Fibroblast of pulmonary artery (primary cell): ENCODE measurements at regions not wholly inside any gene's neighbourhood (a gene's known extent, or its start where the extent isn't known, plus 50 kb on each side); places are given as distances from the start of the nearest gene placed in this dataset.
"Not testable (repeated sequence)": the region's sequence is repeated elsewhere in the genome, so short reads cannot be mapped to it uniquely, and the experiment has no call there.

Experiments used
- DNase-seq: peaks from one replicate; pipeline ENCODE4 v3.0.0-alpha.2; 2010; ENCODE audit warnings: low read depth
- H3K4me3 ChIP-seq: replicated peaks from 2 replicates; pipeline ENCODE4 v1.5.1; 2011; ENCODE audit warnings: low read depth, mild to moderate bottlenecking, control low read depth, low read length, moderate library complexity
- TF ChIP-seq, protein P1 (sequence below): IDR thresholded peaks from 2 replicates; pipeline ENCODE4 v1.5.1; 2011; ENCODE audit warnings: mild to moderate bottlenecking, control low read depth, low read length, inconsistent platforms; ENCODE audit errors: missing control alignments

GRCh38 chr13:37187621-37188020 is 82.2 kb upstream of the CSNK1A1L start:
- peak; percentile 26 for DNase-seq
- TF ChIP-seq, protein P1, sequence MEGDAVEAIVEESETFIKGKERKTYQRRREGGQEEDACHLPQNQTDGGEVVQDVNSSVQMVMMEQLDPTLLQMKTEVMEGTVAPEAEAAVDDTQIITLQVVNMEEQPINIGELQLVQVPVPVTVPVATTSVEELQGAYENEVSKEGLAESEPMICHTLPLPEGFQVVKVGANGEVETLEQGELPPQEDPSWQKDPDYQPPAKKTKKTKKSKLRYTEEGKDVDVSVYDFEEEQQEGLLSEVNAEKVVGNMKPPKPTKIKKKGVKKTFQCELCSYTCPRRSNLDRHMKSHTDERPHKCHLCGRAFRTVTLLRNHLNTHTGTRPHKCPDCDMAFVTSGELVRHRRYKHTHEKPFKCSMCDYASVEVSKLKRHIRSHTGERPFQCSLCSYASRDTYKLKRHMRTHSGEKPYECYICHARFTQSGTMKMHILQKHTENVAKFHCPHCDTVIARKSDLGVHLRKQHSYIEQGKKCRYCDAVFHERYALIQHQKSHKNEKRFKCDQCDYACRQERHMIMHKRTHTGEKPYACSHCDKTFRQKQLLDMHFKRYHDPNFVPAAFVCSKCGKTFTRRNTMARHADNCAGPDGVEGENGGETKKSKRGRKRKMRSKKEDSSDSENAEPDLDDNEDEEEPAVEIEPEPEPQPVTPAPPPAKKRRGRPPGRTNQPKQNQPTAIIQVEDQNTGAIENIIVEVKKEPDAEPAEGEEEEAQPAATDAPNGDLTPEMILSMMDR: no peak
- H3K4me3 ChIP-seq: no peak overlapping the region

DNA sequence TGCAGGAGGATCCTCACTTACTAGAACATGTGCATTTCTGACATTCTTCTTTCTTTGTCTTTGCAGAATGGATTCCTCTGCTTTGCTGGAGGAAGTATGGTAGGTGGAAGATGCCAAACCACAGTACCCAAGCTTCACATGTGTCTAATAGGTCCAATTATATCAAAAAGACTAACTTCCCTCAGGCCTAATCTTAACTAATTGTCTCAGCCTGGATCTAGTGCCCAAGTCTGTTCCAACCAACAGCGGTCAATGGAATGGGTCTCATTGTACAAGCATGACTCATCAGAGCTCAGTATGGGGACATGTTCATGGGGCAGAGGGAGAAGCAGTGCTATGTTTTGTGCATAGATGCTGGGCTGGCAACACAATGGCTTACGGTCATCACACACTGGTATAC is 81.6 kb upstream of the CSNK1A1L start:
- TF ChIP-seq, protein P1: no peak
- H3K4me3 ChIP-seq: no peak overlapping the region
- peak; percentile 49 for DNase-seq

GRCh38 chr13:37181620-37182019 is 76.2 kb upstream of the CSNK1A1L start:
- TF ChIP-seq, protein P1: no peak
- no peak overlapping the region for H3K4me3 ChIP-seq
- DNase-seq: no peak

DNA sequence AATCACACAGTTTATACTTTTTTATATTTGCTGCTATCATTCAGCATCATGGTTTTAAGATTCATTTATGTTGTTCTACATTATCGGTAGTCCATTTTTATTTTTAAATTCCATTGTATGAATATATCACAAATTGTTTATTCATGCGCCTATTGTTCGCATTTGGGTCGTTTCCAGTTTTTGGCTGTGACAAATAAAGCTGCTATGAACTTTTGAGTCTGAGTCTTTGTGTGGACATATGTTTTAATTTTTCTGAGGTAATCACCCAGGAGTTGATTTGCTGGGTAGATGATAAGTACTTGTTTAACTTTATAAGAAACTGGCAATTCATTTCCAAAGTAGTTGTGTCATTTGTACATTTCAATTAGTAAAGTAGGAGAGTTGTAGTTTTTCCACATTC is 74.2 kb upstream of the CSNK1A1L start:
- TF ChIP-seq, protein P1: no peak
- DNase-seq: peak; percentile 49
- H3K4me3 ChIP-seq: no peak overlapping the region

DNA sequence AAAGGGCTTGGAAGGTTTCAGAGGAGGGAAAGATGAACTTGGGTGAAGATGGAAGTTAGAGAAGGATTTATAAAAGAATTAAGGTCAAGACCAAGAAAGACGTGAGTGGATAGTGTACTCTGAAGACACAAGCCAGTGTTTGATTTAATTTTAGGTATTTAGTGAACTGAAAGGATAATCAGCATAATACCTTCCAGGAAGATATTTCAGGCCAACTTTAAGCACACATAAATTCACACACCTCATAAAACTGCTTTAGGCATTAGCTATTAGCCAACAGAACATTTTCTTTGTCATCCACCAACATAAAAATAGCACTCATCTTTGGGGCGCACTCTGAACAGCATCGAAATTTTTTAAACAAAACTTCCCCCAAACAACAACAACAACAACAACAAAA is 71.7 kb upstream of the CSNK1A1L start:
- TF ChIP-seq, protein P1: no peak
- no peak for DNase-seq
- no peak overlapping the region for H3K4me3 ChIP-seq

DNA sequence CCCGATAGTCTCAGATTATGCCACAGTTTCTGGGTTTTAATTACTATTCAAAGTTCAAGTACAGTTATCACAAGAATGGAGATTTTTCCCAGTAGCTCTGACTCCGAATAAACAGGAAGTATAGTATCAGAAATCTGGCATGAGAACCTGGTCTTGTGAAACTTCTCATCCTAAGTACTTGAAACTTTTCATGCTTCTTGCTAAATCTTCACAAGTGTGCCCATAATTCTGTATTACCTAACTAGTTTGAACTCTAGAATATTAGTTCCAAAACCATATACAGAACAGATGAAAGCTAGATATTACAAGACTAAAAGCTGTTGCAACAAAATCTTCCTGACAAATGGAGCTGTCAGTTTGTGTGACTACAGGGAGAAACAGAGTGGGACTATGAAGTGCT is 70.5 kb upstream of the CSNK1A1L start:
- TF ChIP-seq, protein P1: no peak
- H3K4me3 ChIP-seq: no peak overlapping the region
- peak; percentile 97 for DNase-seq

GRCh38 chr13:37173214-37173613 is 67.8 kb upstream of the CSNK1A1L start:
- DNase-seq: peak; percentile 36
- H3K4me3 ChIP-seq: no peak overlapping the region
- TF ChIP-seq, protein P1: no peak

DNA sequence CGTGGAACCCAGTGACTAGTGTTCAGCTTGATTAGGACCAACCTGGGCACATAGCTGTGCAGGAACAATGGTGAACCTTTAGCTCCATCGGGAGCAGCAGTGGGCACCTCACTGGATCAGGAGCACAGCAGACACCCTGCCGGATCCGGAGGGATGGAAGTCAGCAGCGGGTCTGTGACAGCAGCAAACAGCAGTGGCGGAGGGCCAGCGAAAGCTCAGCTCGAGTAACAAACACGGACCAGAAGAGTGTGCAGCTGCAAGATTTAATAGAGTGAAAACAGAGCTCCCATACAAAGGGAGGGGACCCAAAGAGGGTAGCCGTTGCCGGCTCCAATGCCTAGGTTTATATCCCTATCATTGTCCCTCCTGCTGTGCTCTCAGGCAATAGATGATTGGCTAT is 66.8 kb upstream of the CSNK1A1L start:
- H3K4me3 ChIP-seq, DNase-seq: not testable (repeated sequence)
